GM23248 (cell line): ENCODE measurements at regions not wholly inside any gene's neighbourhood (a gene's known extent, or its start where the extent isn't known, plus 50 kb on each side); places are given as distances from the start of the nearest gene placed in this dataset.
"Not testable (repeated sequence)": the region's sequence is repeated elsewhere in the genome, so short reads cannot be mapped to it uniquely, and the experiment has no call there.

ENCODE experiments used
- EZH2 ChIP-seq: fragments of 200-600 bp; sonication (generic); IDR thresholded peaks from 2 replicates; pipeline ENCODE4 v1.6.1; 2018; ENCODE audit warnings: antibody characterized with exemption, mild to moderate bottlenecking; ENCODE audit not compliant: insufficient read depth, poor library complexity, severe bottlenecking
- EZH2phosphoT487 ChIP-seq: fragments of 200-600 bp; sonication (generic); IDR thresholded peaks from 2 replicates; pipeline ENCODE4 v1.6.1; 2018; ENCODE audit warnings: antibody characterized with exemption, moderate library complexity, mild to moderate bottlenecking, low read depth; ENCODE audit not compliant: insufficient read depth

DNA sequence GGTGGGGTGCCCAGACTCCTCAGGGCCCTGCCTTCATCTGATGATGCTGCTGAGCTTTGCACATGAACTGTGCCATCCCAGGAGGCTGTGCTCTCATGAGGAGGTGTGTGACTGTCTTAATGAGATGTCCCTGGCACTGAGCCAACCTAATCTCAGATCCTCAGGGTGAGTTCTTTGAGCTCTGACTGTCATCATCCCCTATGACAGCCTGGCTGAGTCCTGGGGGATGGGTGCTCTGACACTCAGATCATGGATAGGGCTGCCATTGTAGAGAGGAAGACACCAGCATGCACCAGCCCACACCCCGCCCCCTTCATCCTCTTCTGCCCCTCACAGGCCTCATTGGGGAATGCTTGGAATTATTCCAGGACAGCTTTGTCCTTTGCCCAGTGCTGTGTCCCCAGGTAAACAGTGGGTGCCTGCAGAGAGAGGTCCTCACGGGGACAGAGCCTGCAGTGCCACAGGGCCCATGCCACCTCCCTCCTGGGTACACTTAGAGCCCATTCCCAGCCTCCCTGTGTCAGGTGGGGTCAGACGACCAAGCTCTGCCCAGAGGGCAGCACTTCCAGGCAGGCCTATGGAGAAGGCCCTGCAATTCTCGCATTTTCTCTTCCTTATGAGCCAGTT lies 310.1 kb upstream of the SFSWAP start:
- TF ChIP-seq EZH2phosphoT487, EZH2: not testable (repeated sequence)
